H9 (cell line): ENCODE measurements at regions not wholly inside any gene's neighbourhood (a gene's known extent, or its start where the extent isn't known, plus 50 kb on each side); places are given as distances from the start of the nearest gene placed in this dataset.

Experiments used
- DNase-seq: peaks from one replicate; pipeline ENCODE4 v3.0.0-alpha.2; 2017
- H2AFZ ChIP-seq: one replicate; pipeline ENCODE4 v1.6.1; 2013; ENCODE audit warnings: mild to moderate bottlenecking, low read length, control low read depth, moderate library complexity
- H2AK5ac ChIP-seq: 2 replicates; pipeline ENCODE4 v1.6.1; 2013; ENCODE audit warnings: low read length, control low read depth, mixed read lengths; ENCODE audit not compliant: insufficient read length
- H2BK120ac ChIP-seq: one replicate; pipeline ENCODE4 v1.6.1; 2013; ENCODE audit warnings: low read depth, mild to moderate bottlenecking, low read length, control low read depth, inconsistent platforms; ENCODE audit not compliant: poor library complexity, severe bottlenecking
- H2BK12ac ChIP-seq: 2 replicates; pipeline ENCODE4 v1.6.1; 2013; ENCODE audit warnings: low read length, control low read depth, mixed read lengths, low read depth; ENCODE audit not compliant: insufficient read length
- H2BK15ac ChIP-seq: 2 replicates; pipeline ENCODE4 v1.6.1; 2013; ENCODE audit warnings: low read depth, low read length, control low read depth
- H2BK20ac ChIP-seq: one replicate; pipeline ENCODE4 v1.6.1; 2013; ENCODE audit warnings: low read depth, mild to moderate bottlenecking, low read length, control low read depth, inconsistent platforms; ENCODE audit not compliant: poor library complexity, severe bottlenecking
- H2BK5ac ChIP-seq: 2 replicates; pipeline ENCODE4 v1.6.1; 2013; ENCODE audit warnings: low read length, control low read depth, mixed read lengths; ENCODE audit not compliant: insufficient read length
- H3K14ac ChIP-seq: 2 replicates; pipeline ENCODE4 v1.6.1; 2013; ENCODE audit warnings: low read length, control low read depth; ENCODE audit not compliant: insufficient read depth
- H3K18ac ChIP-seq: 2 replicates; pipeline ENCODE4 v1.6.1; 2013; ENCODE audit warnings: low read depth, mild to moderate bottlenecking, mixed read lengths, low read length, control low read depth; ENCODE audit not compliant: insufficient read length
- H3K23ac ChIP-seq: 2 replicates; pipeline ENCODE4 v1.6.1; 2013; ENCODE audit warnings: low read length, control low read depth, mixed read lengths, low read depth; ENCODE audit not compliant: insufficient read length
- H3K23me2 ChIP-seq: 2 replicates; pipeline ENCODE4 v1.6.1; 2013; ENCODE audit warnings: low read depth, mild to moderate bottlenecking, mixed read lengths, low read length, control low read depth; ENCODE audit not compliant: insufficient read length, poor library complexity, severe bottlenecking
- H3K27ac ChIP-seq: 2 replicates; pipeline ENCODE4 v1.5.1; 2013; ENCODE audit warnings: low read length, control low read depth, mixed read lengths, low read depth; ENCODE audit not compliant: insufficient read length
- H3K27me3 ChIP-seq: 2 replicates; pipeline ENCODE4 v1.6.1; 2013; ENCODE audit warnings: low read length, control low read depth, inconsistent platforms; ENCODE audit not compliant: insufficient read depth
- H3K4ac ChIP-seq: 2 replicates; pipeline ENCODE4 v1.6.1; 2013; ENCODE audit warnings: low read depth, mild to moderate bottlenecking, control low read depth, inconsistent platforms, low read length, moderate library complexity
- H3K4me1 ChIP-seq: 2 replicates; pipeline ENCODE4 v1.6.1; 2013; ENCODE audit warnings: low read length, control low read depth, inconsistent platforms; ENCODE audit not compliant: insufficient read depth
- H3K4me2 ChIP-seq: 2 replicates; pipeline ENCODE4 v1.6.1; 2013; ENCODE audit warnings: low read length, control low read depth, mixed read lengths; ENCODE audit not compliant: insufficient read length, insufficient read depth
- H3K56ac ChIP-seq: 2 replicates; pipeline ENCODE4 v1.6.1; 2013; ENCODE audit warnings: low read depth, mild to moderate bottlenecking, mixed read lengths, low read length, control low read depth; ENCODE audit not compliant: insufficient read length
- H3K79me1 ChIP-seq: 2 replicates; pipeline ENCODE4 v1.6.1; 2013; ENCODE audit warnings: low read depth, mild to moderate bottlenecking, moderate library complexity, low read length, control low read depth, inconsistent platforms; ENCODE audit not compliant: insufficient read depth, poor library complexity, severe bottlenecking
- H3K79me2 ChIP-seq: 2 replicates; pipeline ENCODE4 v1.6.1; 2013; ENCODE audit warnings: low read length, control low read depth, inconsistent platforms; ENCODE audit not compliant: insufficient read depth
- H3K9ac ChIP-seq: 2 replicates; pipeline ENCODE4 v1.6.1; 2013; ENCODE audit warnings: low read length, control low read depth, mixed read lengths; ENCODE audit not compliant: insufficient read length; ENCODE audit errors: extremely low read depth
- H3K9me3 ChIP-seq: one replicate; pipeline ENCODE4 v1.6.1; 2013; ENCODE audit warnings: low read depth, low read length, inconsistent platforms; ENCODE audit not compliant: control insufficient read depth
- H3T11ph ChIP-seq: one replicate; pipeline ENCODE4 v1.6.1; 2013; ENCODE audit warnings: mild to moderate bottlenecking, low read length, control low read depth, inconsistent platforms
- H4K20me1 ChIP-seq: one replicate; pipeline ENCODE4 v1.6.1; 2013; ENCODE audit not compliant: control insufficient read depth, insufficient read length, insufficient read depth
- H4K5ac ChIP-seq: 2 replicates; pipeline ENCODE4 v1.6.1; 2013; ENCODE audit warnings: low read depth, mild to moderate bottlenecking, mixed read lengths, low read length, control low read depth; ENCODE audit not compliant: insufficient read length
- H4K8ac ChIP-seq: replicated peaks from 2 replicates; pipeline ENCODE4 v1.6.1; 2013; ENCODE audit warnings: low read length, control low read depth, mixed read lengths, low read depth; ENCODE audit not compliant: insufficient read length
- H4K91ac ChIP-seq: 2 replicates; pipeline ENCODE4 v1.6.1; 2013; ENCODE audit warnings: low read depth, mild to moderate bottlenecking, moderate library complexity, mixed read lengths, low read length, control low read depth; ENCODE audit not compliant: insufficient read length
- H3K27ac Mint-ChIP-seq, 3 experiments: 2 replicates in 2 of 3; 3 replicates in 1 of 3; pipeline ENCODE4 v1.8.0; 2020 to 2021; ENCODE audit warnings: mixed read lengths in 3 of 3, mild to moderate bottlenecking in 1 of 3, moderate library complexity in 1 of 3
- H3K27me3 Mint-ChIP-seq: 2 replicates; pipeline ENCODE4 v1.8.0; 2021; ENCODE audit warnings: low read depth, mild to moderate bottlenecking, moderate library complexity, mixed read lengths
- H3K36me3 Mint-ChIP-seq, 3 experiments: 2 replicates in 2 of 3; 3 replicates in 1 of 3; pipeline ENCODE4 v1.8.0; 2020 to 2021; ENCODE audit warnings: low read depth in 3 of 3, mixed read lengths in 3 of 3; ENCODE audit not compliant: insufficient read depth in 1 of 3
- H3K4me1 Mint-ChIP-seq, 2 experiments: 2 replicates each; pipeline ENCODE4 v1.8.0; 2020; ENCODE audit warnings: mixed read lengths in 2 of 2
- H3K4me3 Mint-ChIP-seq, 2 experiments: 2 replicates in 1 of 2; 3 replicates in 1 of 2; pipeline ENCODE4 v1.8.0; 2020 to 2021; ENCODE audit warnings: mild to moderate bottlenecking in 2 of 2, mixed read lengths in 2 of 2, moderate library complexity in 1 of 2
- H3K9me3 Mint-ChIP-seq, 2 experiments: 2 replicates in 1 of 2; 3 replicates in 1 of 2; pipeline ENCODE4 v1.8.0; 2020; ENCODE audit warnings: mild to moderate bottlenecking in 2 of 2, mixed read lengths in 2 of 2, moderate library complexity in 1 of 2
- WGBS: extraction: QIAGEN DNeasy Blood & Tissue Kit; methylation state at CpG from one replicate; pipeline ENCODE4 v1.1.7; 2013; ENCODE audit warnings: missing lambda C conversion rate, low lambda C conversion rate, mixed read lengths; ENCODE audit not compliant: insufficient read length; ENCODE audit errors: extremely low coverage; 5-methylcytosine and 5-hydroxymethylcytosine counted together
- TF ChIP-seq, protein P1 (sequence below): fragments of 200-600 bp; sonication (generic); conservative IDR thresholded peaks from 3 replicates; pipeline ENCODE4 v1.8.0; 2021; ENCODE audit warnings: antibody characterized with exemption, mild to moderate bottlenecking

DNA sequence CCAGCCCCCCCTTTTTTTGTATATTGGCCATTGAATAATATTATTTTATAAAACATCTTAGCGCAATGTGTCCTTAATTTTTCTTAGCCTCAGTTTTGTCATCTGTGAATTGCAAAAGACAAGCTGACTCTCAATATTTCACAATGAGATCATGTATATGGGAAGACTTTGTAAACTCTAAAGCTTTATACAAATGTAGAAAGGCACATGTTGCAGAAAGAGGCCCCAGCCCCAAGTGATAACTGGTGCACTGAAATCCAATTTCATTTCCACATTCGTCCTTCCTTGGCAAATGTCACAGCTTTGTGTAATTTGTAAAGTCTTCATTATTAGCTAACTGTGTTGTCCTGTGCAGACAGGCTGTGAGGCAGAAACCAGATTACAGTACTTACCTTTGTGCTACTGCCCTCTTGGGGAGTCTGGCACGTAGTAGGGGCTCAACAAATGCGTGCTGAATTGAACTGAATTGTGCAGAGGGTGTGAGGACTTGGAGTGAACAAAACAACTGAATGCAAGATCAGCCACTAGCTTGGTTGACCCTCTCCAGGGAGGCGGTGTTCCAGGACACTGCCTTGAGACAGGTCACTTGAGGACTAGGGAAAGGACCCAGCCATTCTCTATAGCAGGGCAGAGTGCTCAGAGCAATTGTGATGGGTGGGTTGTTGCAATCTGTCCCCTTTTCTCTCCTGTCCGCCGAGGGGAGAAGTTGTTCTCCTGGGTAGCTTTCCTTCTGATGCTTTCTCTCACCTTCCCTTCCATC lies 74.6 kb downstream of the LMO4 start:
- Histone ChIP-seq H3K4me2 (no peak overlapping the region), H3K56ac (no peak overlapping the region), H2BK20ac (no peak overlapping the region), H3K4ac (no peak overlapping the region), H3K79me1 (no peaks in the 10 kb centered on the region), H3K9me3 (no peaks in the 10 kb centered on the region), H2BK5ac (no peak overlapping the region), H4K8ac (no peak overlapping the region), H4K20me1 (no peaks in the 10 kb centered on the region), H3K27me3 (no peaks in the 10 kb centered on the region), H3K14ac (no peak overlapping the region; the same call in 1 of the 2 replicates), H2AFZ (no peak overlapping the region), H3K23ac (no peak overlapping the region), H3K18ac (no peak overlapping the region), H2BK12ac (no peak overlapping the region), H3K23me2 (no peaks in the 10 kb centered on the region), H2BK120ac (no peak overlapping the region), H3K9ac (no peak overlapping the region), H3T11ph (no peak overlapping the region), H3K27ac (no peak overlapping the region), H2AK5ac (no peak overlapping the region), H4K91ac (no peak overlapping the region), H3K4me1 (no peaks in the 10 kb centered on the region), H3K79me2 (no peaks in the 10 kb centered on the region), H2BK15ac (no peak overlapping the region), H4K5ac (no peak overlapping the region)
- Mint-ChIP-seq H3K36me3 (peaks cover 0 to 6% (median 2%) of the 10 kb centered on the region in 3 experiments; a peak in 1 of 7 replicates), H3K27me3 (no peaks in the 10 kb centered on the region; the same call in 1 of the 2 replicates), H3K27ac (no peak overlapping the region), H3K4me1 (peaks cover 0 to 4% of the 10 kb centered on the region in 2 experiments; a peak in 2 of 4 replicates), H3K9me3 (peaks cover 0 to 4% of the 10 kb centered on the region in 2 experiments; a peak in 2 of 5 replicates), H3K4me3 (no peak overlapping the region)
- WGBS = no CpG with 5 or more reads among the region's 7 CpGs
- DNase-seq = no peak
- TF ChIP-seq, protein P1, sequence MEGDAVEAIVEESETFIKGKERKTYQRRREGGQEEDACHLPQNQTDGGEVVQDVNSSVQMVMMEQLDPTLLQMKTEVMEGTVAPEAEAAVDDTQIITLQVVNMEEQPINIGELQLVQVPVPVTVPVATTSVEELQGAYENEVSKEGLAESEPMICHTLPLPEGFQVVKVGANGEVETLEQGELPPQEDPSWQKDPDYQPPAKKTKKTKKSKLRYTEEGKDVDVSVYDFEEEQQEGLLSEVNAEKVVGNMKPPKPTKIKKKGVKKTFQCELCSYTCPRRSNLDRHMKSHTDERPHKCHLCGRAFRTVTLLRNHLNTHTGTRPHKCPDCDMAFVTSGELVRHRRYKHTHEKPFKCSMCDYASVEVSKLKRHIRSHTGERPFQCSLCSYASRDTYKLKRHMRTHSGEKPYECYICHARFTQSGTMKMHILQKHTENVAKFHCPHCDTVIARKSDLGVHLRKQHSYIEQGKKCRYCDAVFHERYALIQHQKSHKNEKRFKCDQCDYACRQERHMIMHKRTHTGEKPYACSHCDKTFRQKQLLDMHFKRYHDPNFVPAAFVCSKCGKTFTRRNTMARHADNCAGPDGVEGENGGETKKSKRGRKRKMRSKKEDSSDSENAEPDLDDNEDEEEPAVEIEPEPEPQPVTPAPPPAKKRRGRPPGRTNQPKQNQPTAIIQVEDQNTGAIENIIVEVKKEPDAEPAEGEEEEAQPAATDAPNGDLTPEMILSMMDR = no peak
